T1000 (cell line): ENCODE measurements at regions not wholly inside any gene's neighbourhood (a gene's known extent, or its start where the extent isn't known, plus 50 kb on each side); places are given as distances from the start of the nearest gene placed in this dataset.

Experiments
- DNase-seq: peaks from one replicate; lab custom pipeline; 2025; ENCODE audit warnings: mixed read lengths; lab: John Stamatoyannopoulos, UW

- DNase-seq, result no peak
Measured at GRCh38 chrX:39331082-39331704, 529.9 kb downstream of the MID1IP1 start.

GRCh38 chrX:39333451-39333850 is 532.2 kb downstream of the MID1IP1 start:
- DNase-seq, result no peak

- no peak for DNase-seq
Measured at GRCh38 chrX:39335513-39336235, 534.4 kb downstream of the MID1IP1 start.

GRCh38 chrX:39336671-39337311 is 535.5 kb downstream of the MID1IP1 start:
- DNase-seq, result no peak

GRCh38 chrX:39337451-39337850 is 536.2 kb downstream of the MID1IP1 start:
- no peak for DNase-seq

- DNase-seq, result no peak
Measured at GRCh38 chrX:39338583-39338982, 537.3 kb downstream of the MID1IP1 start.

- no peak for DNase-seq
Measured at GRCh38 chrX:39356119-39356807, 555.0 kb downstream of the MID1IP1 start.

- no peak for DNase-seq
Measured at GRCh38 chrX:39360101-39360500, 558.8 kb downstream of the MID1IP1 start.

GRCh38 chrX:39361736-39362135 is 560.5 kb downstream of the MID1IP1 start:
- no peak for DNase-seq

- no peak for DNase-seq
Measured at GRCh38 chrX:39367416-39367815, 566.2 kb downstream of the MID1IP1 start.

GRCh38 chrX:39372115-39372514 is 570.9 kb downstream of the MID1IP1 start:
- no peak for DNase-seq

GRCh38 chrX:39377157-39377556 is 575.9 kb downstream of the MID1IP1 start:
- no peak for DNase-seq

GRCh38 chrX:39377773-39378172 is 576.5 kb downstream of the MID1IP1 start:
- no peak for DNase-seq

GRCh38 chrX:39381422-39381821 is 580.2 kb downstream of the MID1IP1 start:
- no peak for DNase-seq

- DNase-seq, result no peak
Measured at GRCh38 chrX:39384996-39385395, 583.7 kb downstream of the MID1IP1 start.

GRCh38 chrX:39388730-39389129 is 587.5 kb downstream of the MID1IP1 start:
- DNase-seq, result no peak

GRCh38 chrX:39396358-39396995 is 595.2 kb downstream of the MID1IP1 start:
- no peak for DNase-seq

- DNase-seq, result no peak
Measured at GRCh38 chrX:39397561-39398199, 596.4 kb downstream of the MID1IP1 start.

GRCh38 chrX:39398215-39398962 is 597.1 kb downstream of the MID1IP1 start:
- DNase-seq, result no peak

GRCh38 chrX:39398963-39399261 is 597.7 kb downstream of the MID1IP1 start:
- DNase-seq, result no peak

- DNase-seq, result no peak
Measured at GRCh38 chrX:39399387-39399786, 598.1 kb downstream of the MID1IP1 start.
